Trophoblast cell (in vitro differentiated cells and primary cell): ENCODE measurements at regions not wholly inside any gene's neighbourhood (a gene's known extent, or its start where the extent isn't known, plus 50 kb on each side); places are given as distances from the start of the nearest gene placed in this dataset.
"Not testable (repeated sequence)": the region's sequence is repeated elsewhere in the genome, so short reads cannot be mapped to it uniquely, and the experiment has no call there.

ENCODE experiments used
- DNase-seq, 2 donors: peaks; one replicate each; pipeline ENCODE4 v3.0.0-alpha.2; 2016
- H2AFZ ChIP-seq: 2 replicates; pipeline ENCODE4 v1.6.1; 2013; ENCODE audit warnings: low read length, moderate library complexity, mild to moderate bottlenecking; ENCODE audit not compliant: insufficient read depth, poor library complexity
- H2AK5ac ChIP-seq: 2 replicates; pipeline ENCODE4 v1.6.1; 2013; ENCODE audit warnings: mild to moderate bottlenecking, low read length
- H2BK120ac ChIP-seq: 2 replicates; pipeline ENCODE4 v1.6.1; 2013; ENCODE audit warnings: low read length, mild to moderate bottlenecking, moderate library complexity; ENCODE audit not compliant: insufficient read depth, poor library complexity
- H2BK12ac ChIP-seq: 2 replicates; pipeline ENCODE4 v1.6.1; 2013; ENCODE audit warnings: mild to moderate bottlenecking, low read length, moderate library complexity
- H2BK5ac ChIP-seq: 2 replicates; pipeline ENCODE4 v1.6.1; 2013; ENCODE audit warnings: low read length, low read depth, moderate library complexity, mild to moderate bottlenecking; ENCODE audit not compliant: poor library complexity
- H3K14ac ChIP-seq: 2 replicates; pipeline ENCODE4 v1.6.1; 2013; ENCODE audit warnings: mild to moderate bottlenecking, low read length
- H3K18ac ChIP-seq: 2 replicates; pipeline ENCODE4 v1.6.1; 2013; ENCODE audit warnings: mild to moderate bottlenecking, low read length
- H3K23ac ChIP-seq: 2 replicates; pipeline ENCODE4 v1.6.1; 2013; ENCODE audit warnings: low read length
- H3K27ac ChIP-seq: 2 replicates; pipeline ENCODE4 v1.5.1; 2013; ENCODE audit warnings: low read depth, mild to moderate bottlenecking, inconsistent platforms, low read length, moderate library complexity
- H3K27me3 ChIP-seq: 2 replicates; pipeline ENCODE4 v1.6.1; 2013; ENCODE audit warnings: inconsistent platforms, mild to moderate bottlenecking, low read length, moderate library complexity; ENCODE audit not compliant: insufficient read depth
- H3K36me3 ChIP-seq, 2 experiments: 1 replicate in 1 of 2; 2 replicates in 1 of 2; pipeline ENCODE4 v1.6.1; 2013; ENCODE audit warnings: low read length in 2 of 2, mild to moderate bottlenecking in 2 of 2, moderate library complexity in 1 of 2; ENCODE audit not compliant: insufficient read depth in 2 of 2, control insufficient read depth in 1 of 2
- H3K4ac ChIP-seq: 2 replicates; pipeline ENCODE4 v1.6.1; 2013; ENCODE audit warnings: low read depth, mild to moderate bottlenecking, low read length, moderate library complexity
- H3K4me1 ChIP-seq, 2 experiments: 1 replicate in 1 of 2; 2 replicates in 1 of 2; pipeline ENCODE4 v1.6.1; 2013; ENCODE audit warnings: low read length in 2 of 2, mild to moderate bottlenecking in 2 of 2, moderate library complexity in 1 of 2; ENCODE audit not compliant: insufficient read depth in 2 of 2, control insufficient read depth in 1 of 2
- H3K4me2 ChIP-seq: 2 replicates; pipeline ENCODE4 v1.6.1; 2013; ENCODE audit warnings: inconsistent platforms, mild to moderate bottlenecking, low read length, moderate library complexity
- H3K4me3 ChIP-seq: 2 replicates; pipeline ENCODE4 v1.5.1; 2013; ENCODE audit warnings: mild to moderate bottlenecking, low read depth, low read length, inconsistent platforms
- H3K79me1 ChIP-seq: one replicate; pipeline ENCODE4 v1.6.1; 2013; ENCODE audit warnings: low read length
- H3K79me2 ChIP-seq: 2 replicates; pipeline ENCODE4 v1.6.1; 2013; ENCODE audit warnings: low read length, mild to moderate bottlenecking; ENCODE audit not compliant: control insufficient read depth, insufficient read depth, poor library complexity
- H3K9ac ChIP-seq: 2 replicates; pipeline ENCODE4 v1.6.1; 2013; ENCODE audit warnings: mild to moderate bottlenecking, low read length
- H3K9me3 ChIP-seq: 2 replicates; pipeline ENCODE4 v1.6.1; 2013; ENCODE audit warnings: low read depth, mild to moderate bottlenecking, control low read depth, inconsistent platforms, low read length; ENCODE audit not compliant: insufficient read depth
- H4K12ac ChIP-seq: 2 replicates; pipeline ENCODE4 v1.6.1; 2013; ENCODE audit warnings: low read depth, mild to moderate bottlenecking, low read length, moderate library complexity
- H4K8ac ChIP-seq: 2 replicates; pipeline ENCODE4 v1.6.1; 2013; ENCODE audit warnings: low read depth, mild to moderate bottlenecking, low read length, moderate library complexity
- H4K91ac ChIP-seq: one replicate; pipeline ENCODE4 v1.6.1; 2013; ENCODE audit warnings: low read depth, mild to moderate bottlenecking, low read length, moderate library complexity
- whole genome bisulfite sequencing: extraction: QIAGEN DNeasy Blood & Tissue Kit; methylation state at CpG from one replicate; pipeline ENCODE4 v1.1.7; 2013; ENCODE audit warnings: missing lambda C conversion rate; ENCODE audit not compliant: insufficient read length, insufficient coverage; ENCODE audit errors: extremely low coverage; 5-methylcytosine and 5-hydroxymethylcytosine counted together

DNA sequence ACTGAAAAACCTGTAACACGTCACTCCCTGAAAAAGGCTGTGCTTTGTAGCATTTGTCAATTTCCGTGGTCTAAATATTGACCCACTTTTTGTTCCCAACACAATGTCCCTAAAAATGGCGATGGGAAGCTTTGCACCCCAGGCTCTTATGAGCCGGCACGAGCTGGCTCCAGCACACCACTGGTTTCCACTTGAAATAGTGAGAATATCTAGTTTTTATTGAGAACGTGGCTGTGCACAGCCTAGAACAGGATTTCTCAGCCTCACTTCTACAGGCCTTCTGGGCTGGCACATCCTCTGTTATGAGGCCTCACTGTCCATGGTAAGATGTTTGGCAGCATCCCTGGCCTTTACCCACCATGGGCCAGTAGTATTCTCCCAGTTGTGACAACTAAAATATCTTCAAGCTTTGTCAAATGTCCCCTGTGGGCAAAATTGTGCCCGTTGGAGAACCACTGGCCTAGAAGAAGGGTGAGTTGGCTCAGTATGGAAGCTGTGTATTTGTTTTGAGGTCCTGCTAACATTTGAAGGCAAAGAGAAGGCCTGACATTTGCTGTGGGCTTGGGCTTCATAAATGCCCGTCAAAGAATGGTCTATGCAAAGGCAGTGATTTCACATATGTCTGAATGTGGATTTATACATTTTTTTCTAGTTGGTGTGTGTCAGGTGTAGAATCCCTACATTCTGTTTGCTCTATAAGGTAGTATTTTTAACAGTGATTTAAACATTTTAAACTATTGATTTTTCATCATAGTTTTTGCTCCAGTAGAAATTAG, 774.4 kb upstream of the TPTE start:
- DNase-seq, H3K4ac ChIP-seq, H4K12ac ChIP-seq, H3K23ac ChIP-seq, H3K79me1 ChIP-seq, H3K9ac ChIP-seq, H2AFZ ChIP-seq, H2AK5ac ChIP-seq, H4K91ac ChIP-seq, H3K18ac ChIP-seq, H3K36me3 ChIP-seq, H3K79me2 ChIP-seq, H3K4me3 ChIP-seq, H3K4me1 ChIP-seq, H3K27me3 ChIP-seq, H2BK5ac ChIP-seq, H4K8ac ChIP-seq, H3K27ac ChIP-seq, H2BK12ac ChIP-seq, H2BK120ac ChIP-seq, H3K4me2 ChIP-seq, H3K14ac ChIP-seq: not testable (repeated sequence)
- no CpG with 5 or more reads among the region's 8 CpGs for WGBS
- H3K9me3 ChIP-seq, result peaks cover 41% of the 10 kb centered on the region

DNA sequence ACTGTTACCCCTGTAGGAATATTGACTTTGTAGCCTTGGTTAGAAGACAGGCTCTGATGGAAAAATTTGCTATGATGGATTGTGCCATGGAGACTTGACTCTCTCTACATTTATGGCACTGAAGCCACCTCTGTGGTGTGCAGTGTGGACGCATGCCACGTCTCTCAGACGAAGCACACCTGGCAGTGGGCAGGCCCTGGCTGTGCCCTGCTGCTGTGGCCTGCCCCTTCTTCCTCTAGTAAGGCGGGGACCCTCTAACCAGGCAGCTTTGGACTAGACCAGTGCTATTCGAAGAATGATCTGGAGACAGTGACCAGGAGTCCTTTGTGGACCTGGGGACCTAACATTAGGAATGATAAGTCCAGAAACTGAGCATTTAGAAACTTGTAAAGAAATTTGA, 773.5 kb upstream of the TPTE start:
- not testable (repeated sequence) for H3K14ac ChIP-seq, H3K18ac ChIP-seq, H3K79me2 ChIP-seq, DNase-seq, H4K12ac ChIP-seq, H4K8ac ChIP-seq, H3K9ac ChIP-seq, H2BK12ac ChIP-seq, H3K4me1 ChIP-seq, H3K23ac ChIP-seq, H3K4ac ChIP-seq, H3K4me3 ChIP-seq, H3K27me3 ChIP-seq, H2BK120ac ChIP-seq, H2AFZ ChIP-seq, H4K91ac ChIP-seq, H3K4me2 ChIP-seq, H2BK5ac ChIP-seq, H2AK5ac ChIP-seq, H3K79me1 ChIP-seq, H3K36me3 ChIP-seq, H3K27ac ChIP-seq
- peaks cover 45% of the 10 kb centered on the region for H3K9me3 ChIP-seq
- WGBS, result no CpG with 5 or more reads among the region's 5 CpGs

DNA sequence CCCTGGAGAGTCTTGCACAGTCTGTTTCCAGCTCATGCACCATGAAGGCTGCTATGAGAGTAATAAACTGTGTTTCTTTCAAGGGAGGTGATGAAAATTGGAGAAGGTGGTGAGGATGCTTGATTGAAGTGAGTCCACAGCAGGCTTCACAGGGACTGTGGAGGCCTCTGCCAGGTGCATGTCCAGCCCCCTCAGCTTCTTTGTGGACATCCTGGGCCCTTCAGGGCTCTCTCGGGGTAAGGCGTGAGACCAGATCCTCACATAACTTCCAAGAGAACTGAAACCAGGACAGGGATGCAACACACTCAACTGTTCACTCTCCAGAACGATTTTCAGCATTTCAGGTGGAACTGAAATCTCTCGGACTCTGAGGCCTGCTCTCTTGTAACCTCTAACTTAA, 772.9 kb upstream of the TPTE start:
- not testable (repeated sequence) for H3K79me1 ChIP-seq, H3K18ac ChIP-seq, H2BK5ac ChIP-seq, H3K27me3 ChIP-seq, H2AK5ac ChIP-seq, H4K12ac ChIP-seq, H4K91ac ChIP-seq, H2BK120ac ChIP-seq, DNase-seq, H3K27ac ChIP-seq, H4K8ac ChIP-seq, H3K36me3 ChIP-seq, H2AFZ ChIP-seq, H3K4me3 ChIP-seq, H3K79me2 ChIP-seq, H2BK12ac ChIP-seq, H3K4ac ChIP-seq, H3K4me1 ChIP-seq, H3K9ac ChIP-seq, H3K14ac ChIP-seq, H3K23ac ChIP-seq, H3K4me2 ChIP-seq
- H3K9me3 ChIP-seq, result peaks cover 48% of the 10 kb centered on the region
- no CpG with 5 or more reads among the region's 4 CpGs for WGBS

DNA sequence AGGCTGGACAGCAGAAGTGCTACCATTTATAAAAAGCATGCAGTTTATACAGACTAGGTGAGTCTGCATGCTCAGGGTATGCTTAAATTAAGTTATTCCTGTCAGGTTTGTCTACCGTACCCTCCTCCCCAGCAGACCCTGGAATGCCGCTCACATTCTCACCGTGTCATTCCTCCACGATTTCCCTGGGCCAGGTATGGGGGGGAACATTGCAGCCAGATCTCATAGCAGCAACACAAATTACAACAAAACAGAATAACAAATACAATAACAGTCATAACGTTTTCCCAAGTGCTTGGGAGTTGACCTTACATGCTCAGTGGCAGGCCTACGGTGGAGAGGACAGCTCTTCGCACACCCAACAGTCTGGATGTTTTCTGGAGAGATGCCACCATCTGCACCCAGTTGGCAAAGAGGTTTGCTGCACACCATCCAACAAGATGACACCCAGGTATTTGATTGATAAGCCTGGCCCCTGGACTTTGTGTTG, 771.6 kb upstream of the TPTE start:
- H2AK5ac ChIP-seq, H2BK120ac ChIP-seq, H3K18ac ChIP-seq, H3K79me2 ChIP-seq, H3K27ac ChIP-seq, H3K27me3 ChIP-seq, H2BK12ac ChIP-seq, H2BK5ac ChIP-seq, H3K4ac ChIP-seq, H3K36me3 ChIP-seq, H4K12ac ChIP-seq, H3K4me1 ChIP-seq, H3K79me1 ChIP-seq, H4K91ac ChIP-seq, H2AFZ ChIP-seq, DNase-seq, H3K9ac ChIP-seq, H3K4me3 ChIP-seq, H3K23ac ChIP-seq, H3K4me2 ChIP-seq, H4K8ac ChIP-seq, H3K14ac ChIP-seq: not testable (repeated sequence)
- H3K9me3 ChIP-seq, result peaks cover 41% of the 10 kb centered on the region
- WGBS, result no CpG with 5 or more reads among the region's 7 CpGs
